GM21529 (cell line): ENCODE measurements at regions not wholly inside any gene's neighbourhood (a gene's known extent, or its start where the extent isn't known, plus 50 kb on each side); places are given as distances from the start of the nearest gene placed in this dataset.

ENCODE experiments used
- ATAC-seq: cut with Tn5 transposase; IDR thresholded peaks from one replicate; pipeline ENCODE4 v1.9.1; 2021; ENCODE audit not compliant: unreplicated experiment

DNA sequence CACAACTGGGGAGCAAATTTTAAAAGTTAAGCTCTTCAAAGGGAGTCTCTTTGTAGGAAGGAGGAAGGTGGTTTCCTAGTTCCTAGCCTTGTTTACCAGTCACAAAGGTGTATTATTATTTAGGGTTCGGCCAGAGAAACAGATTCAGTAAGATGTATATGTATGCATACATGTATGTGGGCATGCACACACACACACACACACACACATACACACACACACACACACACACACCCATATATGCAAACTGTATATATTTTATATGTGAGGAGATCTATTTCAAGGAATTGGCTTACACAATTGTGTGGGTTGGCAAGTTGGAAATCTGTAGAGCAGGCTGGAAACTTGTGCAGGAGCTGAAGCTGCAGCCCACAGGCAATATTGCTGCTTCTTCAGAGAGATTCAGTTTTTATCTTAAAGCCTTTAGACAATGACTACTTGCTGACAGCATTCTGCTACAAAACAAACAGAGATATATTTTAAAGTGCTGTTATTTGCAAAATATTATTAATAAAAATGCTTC lies 75.3 kb upstream of the DNAH5 start:
- ATAC-seq = no peak

- ATAC-seq = no peak
These were observed 73.4 kb upstream of the DNAH5 start for GRCh38 chr5:14017904-14018303.

- ATAC-seq = no peak
These were observed 72.1 kb upstream of the DNAH5 start for GRCh38 chr5:14016549-14016948.

DNA sequence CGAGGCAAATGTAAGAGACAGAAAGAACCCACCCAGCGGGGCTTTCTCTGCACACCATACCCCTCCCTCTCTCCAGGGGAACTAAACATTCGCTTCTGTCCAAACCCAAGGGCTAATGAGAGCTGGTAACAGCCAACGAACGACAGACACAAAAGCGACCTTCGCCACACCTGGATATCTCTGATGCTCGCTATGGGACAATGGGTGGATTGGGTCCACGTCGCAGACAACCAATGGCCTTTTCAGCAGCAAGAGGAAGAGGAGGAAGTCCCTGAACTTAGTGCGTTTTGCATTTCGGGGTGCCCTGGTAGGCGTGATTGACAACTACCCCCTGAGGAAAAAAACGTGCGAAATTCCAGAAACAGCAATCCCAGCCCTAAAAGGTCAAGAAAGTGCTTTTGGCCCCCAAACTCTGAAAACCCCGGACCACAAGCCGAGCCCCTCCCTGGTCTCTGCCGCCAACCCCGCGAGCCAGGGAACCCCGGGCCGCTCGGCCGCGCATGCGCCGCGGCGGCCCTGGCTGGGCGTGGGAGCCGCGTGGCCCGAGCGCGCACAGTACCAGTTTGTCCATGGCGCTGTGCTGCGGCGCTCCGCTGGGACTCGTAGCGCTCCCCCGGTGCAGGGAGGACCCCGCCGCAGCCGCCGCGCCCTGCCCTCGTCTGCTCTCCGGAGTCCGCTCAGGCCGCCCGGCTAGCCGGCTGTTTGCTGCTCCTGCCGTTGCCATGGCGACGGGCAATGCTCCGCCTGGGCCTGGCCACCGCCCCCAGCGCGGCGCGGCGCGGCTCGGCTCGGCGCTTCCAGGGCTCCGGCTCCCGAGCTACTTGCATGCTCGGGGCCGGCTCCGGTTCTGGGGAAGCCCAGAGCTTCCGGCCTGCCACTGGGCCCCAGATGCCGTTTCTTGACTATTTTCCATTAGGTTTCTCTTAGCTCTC lies 66.9 kb upstream of the DNAH5 start:
- peak; percentile 92 for ATAC-seq

GRCh38 chr5:14009575-14009974 lies 65.1 kb upstream of the DNAH5 start:
- no peak for ATAC-seq

DNA sequence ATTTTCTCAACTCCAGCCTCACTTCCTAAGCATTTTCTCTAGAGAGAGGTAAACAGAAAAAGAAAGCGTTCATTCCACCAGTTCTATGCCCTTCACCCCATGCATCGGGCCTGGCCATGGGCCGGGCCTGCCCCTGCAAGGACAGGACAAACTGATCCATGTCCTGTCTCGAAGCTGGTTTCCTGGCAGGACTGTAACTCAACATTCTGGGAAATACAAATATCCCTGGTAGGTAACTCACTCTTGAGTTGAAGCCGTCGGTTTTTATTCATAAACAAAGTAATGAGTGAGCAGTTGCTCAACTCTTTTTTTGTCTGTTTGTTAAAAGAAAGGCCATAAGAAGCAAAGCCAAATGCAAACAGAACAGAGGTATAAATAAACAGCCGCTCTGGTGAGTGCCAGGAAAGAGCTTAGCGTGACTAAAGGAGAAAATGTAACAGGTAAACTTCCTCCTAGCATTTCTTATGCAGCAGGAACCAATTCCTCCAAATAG lies 64.4 kb upstream of the DNAH5 start:
- ATAC-seq = no peak

- ATAC-seq = no peak
These were observed 62.5 kb upstream of the DNAH5 start for GRCh38 chr5:14006823-14007520.

DNA sequence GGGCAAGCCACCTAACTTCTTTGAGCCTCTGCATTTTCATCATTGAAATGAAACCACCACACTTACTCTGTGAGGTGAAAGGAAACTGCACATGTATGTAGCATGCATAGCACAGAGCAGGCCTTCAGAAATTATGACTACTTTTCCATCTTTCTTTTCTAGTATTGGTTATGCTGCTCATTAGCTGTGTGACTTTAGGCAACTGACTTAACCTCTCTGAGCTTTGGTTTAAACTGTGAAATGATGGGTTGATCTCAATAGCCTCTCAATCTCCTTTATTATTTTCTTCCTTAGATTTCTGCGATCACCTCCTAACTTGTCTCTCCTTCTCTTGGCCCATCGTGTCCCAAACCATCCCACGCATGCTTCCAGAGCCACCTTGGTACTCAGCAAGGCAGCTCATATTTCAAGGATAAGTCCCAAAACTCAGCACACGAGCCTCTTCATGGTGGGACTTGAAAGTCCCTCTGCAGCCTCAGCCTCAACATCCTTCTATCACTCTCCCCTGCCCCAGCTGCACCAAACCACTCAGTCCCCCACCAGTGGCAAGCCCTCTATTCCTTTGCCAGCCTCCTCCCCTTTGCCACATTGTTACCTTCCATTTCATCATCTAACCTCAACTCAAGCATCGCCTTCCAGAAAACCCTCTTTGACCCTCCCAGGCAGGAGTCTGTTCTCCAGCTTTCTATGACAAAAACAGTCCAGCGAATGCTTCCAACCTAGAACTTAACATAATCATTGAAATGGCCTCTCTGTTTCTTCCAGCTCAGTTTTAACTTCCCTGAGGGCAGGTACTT lies 60.3 kb upstream of the DNAH5 start:
- ATAC-seq = no peak

DNA sequence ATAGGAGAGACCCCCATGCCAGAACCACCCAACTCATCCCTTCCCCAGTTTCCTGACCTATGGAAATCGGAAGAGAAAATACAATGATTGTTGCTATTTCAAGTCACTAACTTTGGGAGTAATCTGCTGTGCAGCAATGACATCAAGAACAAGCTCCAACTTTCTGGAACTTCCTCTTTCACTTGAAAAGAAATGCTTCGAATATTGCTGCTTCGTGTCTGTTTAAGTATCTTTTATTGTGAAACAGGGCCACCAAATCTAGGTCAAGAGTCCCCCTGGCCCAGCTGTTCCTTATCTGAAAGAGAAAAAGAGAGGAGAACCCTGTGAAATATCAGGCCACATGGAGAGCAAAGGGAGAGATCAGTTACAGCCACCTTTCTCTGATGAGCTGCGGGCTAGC lies 59.4 kb upstream of the DNAH5 start:
- ATAC-seq = no peak

- ATAC-seq = no peak
These were observed 59.0 kb upstream of the DNAH5 start for GRCh38 chr5:14003513-14003912.

DNA sequence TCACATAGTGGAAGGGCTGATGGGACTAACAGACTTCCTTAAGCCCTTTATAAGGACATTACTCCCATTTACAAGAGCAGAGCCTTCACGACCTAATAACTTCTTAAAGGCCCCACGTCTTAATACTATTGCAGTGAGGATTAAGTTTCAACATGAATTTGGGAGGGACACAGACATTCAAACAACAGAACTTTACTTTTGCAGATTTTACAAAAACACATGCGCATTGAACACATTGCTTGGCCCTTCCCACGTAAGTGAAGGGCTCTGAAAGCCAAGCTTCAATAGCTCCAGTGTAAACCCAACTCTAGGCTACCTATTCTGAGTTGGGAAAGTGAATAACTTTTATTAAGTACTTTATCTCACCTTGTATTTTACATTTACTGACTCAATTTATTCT lies 53.8 kb upstream of the DNAH5 start:
- no peak for ATAC-seq

DNA sequence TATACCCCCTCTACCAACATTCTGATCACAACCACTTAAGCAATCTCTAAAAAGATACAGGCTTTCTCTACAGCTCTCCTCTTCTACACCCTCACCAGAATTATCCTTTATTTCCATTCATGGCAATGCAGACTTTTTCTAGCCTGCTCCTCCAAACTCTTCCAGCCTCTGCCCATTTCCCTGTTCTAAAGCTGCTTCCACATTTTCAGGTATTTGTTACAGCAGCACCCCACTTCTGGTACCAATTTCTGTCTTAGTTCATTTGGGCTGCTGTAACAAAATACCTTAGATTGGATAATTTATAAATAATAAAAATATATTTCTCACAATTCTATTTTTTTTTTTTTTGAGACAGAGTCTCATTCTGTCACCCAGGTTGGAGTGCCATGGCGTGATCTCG lies 53.0 kb upstream of the DNAH5 start:
- ATAC-seq = no peak

DNA sequence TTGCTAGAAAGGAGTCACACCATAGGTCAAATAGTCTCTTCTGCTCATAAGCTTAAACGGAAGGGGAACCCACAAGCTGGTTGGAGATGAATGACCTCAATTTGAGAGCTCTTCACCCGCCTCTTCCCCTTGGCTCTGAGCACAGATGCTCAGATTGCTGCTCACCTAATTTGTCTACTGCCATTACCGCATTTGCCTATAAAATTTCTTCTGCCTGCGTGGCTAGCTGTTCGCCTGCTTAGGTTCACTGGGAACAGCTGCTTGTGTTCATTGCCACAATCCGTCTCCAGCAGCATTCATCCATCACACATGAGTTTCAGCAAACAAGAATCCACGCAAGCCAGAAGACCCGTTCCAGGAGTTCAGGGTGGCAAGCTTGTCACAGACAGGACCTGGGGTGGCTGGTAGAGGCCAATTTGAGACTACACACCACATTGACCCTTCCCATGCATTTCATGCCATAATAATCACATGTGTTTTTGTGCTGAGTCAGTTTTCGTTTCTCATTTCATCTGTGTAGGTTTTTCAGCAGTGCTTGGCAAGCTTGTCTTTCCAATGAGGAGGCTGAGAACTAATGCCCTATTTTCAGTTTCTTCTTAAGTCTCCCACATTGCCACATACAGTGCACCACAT lies 50.2 kb upstream of the DNAH5 start:
- ATAC-seq = peak; percentile 61
